ENCODE measurements at regions not wholly inside any gene's neighbourhood (a gene's known extent, or its start where the extent isn't known, plus 50 kb on each side); places are given as distances from the start of the nearest gene placed in this dataset.

DNA sequence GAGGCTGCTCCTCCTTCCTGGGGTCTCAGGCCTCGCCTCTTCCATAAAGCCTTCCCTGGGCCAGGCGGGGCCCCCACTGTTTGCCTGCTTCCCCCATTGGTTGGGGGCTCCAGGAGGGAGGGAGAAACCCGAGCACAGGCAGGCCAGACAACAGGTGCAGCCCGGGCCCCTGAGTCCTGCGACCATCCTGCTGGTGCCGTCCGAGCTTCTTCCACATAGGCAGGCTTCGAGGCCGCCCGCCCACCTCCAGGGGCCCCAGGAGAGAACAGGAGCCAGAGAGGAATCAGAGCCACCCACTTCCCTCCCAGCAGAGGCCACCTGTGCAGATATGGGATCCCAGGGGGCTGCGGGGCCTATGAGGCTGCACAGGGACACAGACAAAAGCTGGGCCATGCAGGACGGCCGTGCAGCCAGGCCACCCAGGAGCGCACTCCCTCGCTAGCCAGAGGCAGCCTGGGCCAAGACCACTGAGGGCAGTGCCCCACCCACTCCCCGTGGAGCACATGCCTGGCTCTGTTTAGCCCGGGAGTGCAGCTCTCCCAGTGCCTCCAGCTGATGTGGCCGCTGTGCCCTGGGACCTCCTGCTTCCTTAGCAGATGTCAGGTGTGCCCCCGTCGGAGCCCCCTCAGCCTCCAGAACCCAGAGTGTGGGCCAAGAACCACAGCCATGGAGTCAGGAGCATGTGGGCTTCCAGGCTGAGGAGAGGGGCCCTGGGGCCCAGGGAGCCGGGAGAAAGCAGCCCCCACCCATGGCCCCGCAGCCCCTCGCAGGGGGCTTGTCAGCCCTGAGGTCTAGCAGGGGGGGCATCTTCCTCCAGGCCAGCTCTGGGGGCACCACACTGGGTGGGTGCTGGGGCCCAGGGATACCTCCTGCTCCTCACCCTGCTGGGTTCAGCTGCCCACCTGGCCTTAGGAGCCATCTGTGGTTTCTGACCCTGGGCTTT is 59.9 kb upstream of the INPP5A start:
- TF ChIP-seq POLR2A (IDR thresholded peaks at IDR 0.05): no peak
- TF ChIP-seq, protein P1, sequence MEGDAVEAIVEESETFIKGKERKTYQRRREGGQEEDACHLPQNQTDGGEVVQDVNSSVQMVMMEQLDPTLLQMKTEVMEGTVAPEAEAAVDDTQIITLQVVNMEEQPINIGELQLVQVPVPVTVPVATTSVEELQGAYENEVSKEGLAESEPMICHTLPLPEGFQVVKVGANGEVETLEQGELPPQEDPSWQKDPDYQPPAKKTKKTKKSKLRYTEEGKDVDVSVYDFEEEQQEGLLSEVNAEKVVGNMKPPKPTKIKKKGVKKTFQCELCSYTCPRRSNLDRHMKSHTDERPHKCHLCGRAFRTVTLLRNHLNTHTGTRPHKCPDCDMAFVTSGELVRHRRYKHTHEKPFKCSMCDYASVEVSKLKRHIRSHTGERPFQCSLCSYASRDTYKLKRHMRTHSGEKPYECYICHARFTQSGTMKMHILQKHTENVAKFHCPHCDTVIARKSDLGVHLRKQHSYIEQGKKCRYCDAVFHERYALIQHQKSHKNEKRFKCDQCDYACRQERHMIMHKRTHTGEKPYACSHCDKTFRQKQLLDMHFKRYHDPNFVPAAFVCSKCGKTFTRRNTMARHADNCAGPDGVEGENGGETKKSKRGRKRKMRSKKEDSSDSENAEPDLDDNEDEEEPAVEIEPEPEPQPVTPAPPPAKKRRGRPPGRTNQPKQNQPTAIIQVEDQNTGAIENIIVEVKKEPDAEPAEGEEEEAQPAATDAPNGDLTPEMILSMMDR (IDR thresholded peaks at IDR 0.05): no peak
